ENCODE measurements at regions not wholly inside any gene's neighbourhood (a gene's known extent, or its start where the extent isn't known, plus 50 kb on each side); places are given as distances from the start of the nearest gene placed in this dataset.

GRCh38 chr3:80496452-80496851, 728.7 kb upstream of the ROBO1 start:
- no peak for DNase-seq (ENCODE audit: low spot score)
- Mint-ChIP-seq H3K4me3 (ENCODE audit: unreplicated experiment) (no peak overlapping the region), H3K36me3 (ENCODE audit: low read depth, unreplicated experiment) (peaks cover 5% of the 10 kb centered on the region), H3K27me3 (ENCODE audit: unreplicated experiment) (no peaks in the 10 kb centered on the region), H3K27ac (ENCODE audit: unreplicated experiment) (no peak overlapping the region), H3K4me1 (ENCODE audit: unreplicated experiment) (no peaks in the 10 kb centered on the region), H3K9me3 (ENCODE audit: unreplicated experiment) (no peaks in the 10 kb centered on the region)
- TF ChIP-seq CTCF (IDR thresholded peaks at IDR 0.05; ENCODE audit: unreplicated experiment): no peak

- Mint-ChIP-seq H3K4me1 (ENCODE audit: unreplicated experiment) (no peaks in the 10 kb centered on the region), H3K4me3 (ENCODE audit: unreplicated experiment) (no peak overlapping the region), H3K27ac (ENCODE audit: unreplicated experiment) (no peak overlapping the region), H3K9me3 (ENCODE audit: unreplicated experiment) (no peaks in the 10 kb centered on the region), H3K27me3 (ENCODE audit: unreplicated experiment) (no peaks in the 10 kb centered on the region), H3K36me3 (ENCODE audit: low read depth, unreplicated experiment) (no peaks in the 10 kb centered on the region)
- no peak for TF ChIP-seq CTCF (IDR thresholded peaks at IDR 0.05; ENCODE audit: unreplicated experiment)
- no peak for DNase-seq (ENCODE audit: low spot score)
Observed at GRCh38 chr3:80492162-80492561, 724.4 kb upstream of the ROBO1 start.

GRCh38 chr3:80472961-80473360, 705.2 kb upstream of the ROBO1 start:
- H3K27ac Mint-ChIP-seq (ENCODE audit: unreplicated experiment): no peak overlapping the region
- no peaks in the 10 kb centered on the region for H3K36me3 Mint-ChIP-seq (ENCODE audit: low read depth, unreplicated experiment)
- no peaks in the 10 kb centered on the region for H3K9me3 Mint-ChIP-seq (ENCODE audit: unreplicated experiment)
- no peak for DNase-seq (ENCODE audit: low spot score)
- no peak for TF ChIP-seq CTCF (IDR thresholded peaks at IDR 0.05; ENCODE audit: unreplicated experiment)
- H3K4me3 Mint-ChIP-seq (ENCODE audit: unreplicated experiment): no peak overlapping the region
- no peaks in the 10 kb centered on the region for H3K27me3 Mint-ChIP-seq (ENCODE audit: unreplicated experiment)
- H3K4me1 Mint-ChIP-seq (ENCODE audit: unreplicated experiment): no peaks in the 10 kb centered on the region

GRCh38 chr3:80472459-80472858, 704.7 kb upstream of the ROBO1 start:
- Mint-ChIP-seq H3K4me3 (ENCODE audit: unreplicated experiment) (no peak overlapping the region), H3K4me1 (ENCODE audit: unreplicated experiment) (no peaks in the 10 kb centered on the region), H3K27me3 (ENCODE audit: unreplicated experiment) (no peaks in the 10 kb centered on the region), H3K27ac (ENCODE audit: unreplicated experiment) (no peak overlapping the region), H3K9me3 (ENCODE audit: unreplicated experiment) (no peaks in the 10 kb centered on the region), H3K36me3 (ENCODE audit: low read depth, unreplicated experiment) (no peaks in the 10 kb centered on the region)
- no peak for DNase-seq (ENCODE audit: low spot score)
- TF ChIP-seq CTCF (IDR thresholded peaks at IDR 0.05; ENCODE audit: unreplicated experiment): no peak

- TF ChIP-seq CTCF (IDR thresholded peaks at IDR 0.05; ENCODE audit: unreplicated experiment): no peak
- H3K27me3 Mint-ChIP-seq (ENCODE audit: unreplicated experiment): no peaks in the 10 kb centered on the region
- no peaks in the 10 kb centered on the region for H3K4me1 Mint-ChIP-seq (ENCODE audit: unreplicated experiment)
- H3K4me3 Mint-ChIP-seq (ENCODE audit: unreplicated experiment): no peak overlapping the region
- no peaks in the 10 kb centered on the region for H3K36me3 Mint-ChIP-seq (ENCODE audit: low read depth, unreplicated experiment)
- no peak for DNase-seq (ENCODE audit: low spot score)
- H3K27ac Mint-ChIP-seq (ENCODE audit: unreplicated experiment): no peak overlapping the region
- no peaks in the 10 kb centered on the region for H3K9me3 Mint-ChIP-seq (ENCODE audit: unreplicated experiment)
Observed at GRCh38 chr3:80470433-80470832, 702.6 kb upstream of the ROBO1 start.

Measured in endothelial cell (in vitro differentiated cells).